ENCODE measurements at regions not wholly inside any gene's neighbourhood (a gene's known extent, or its start where the extent isn't known, plus 50 kb on each side); places are given as distances from the start of the nearest gene placed in this dataset.

DNA sequence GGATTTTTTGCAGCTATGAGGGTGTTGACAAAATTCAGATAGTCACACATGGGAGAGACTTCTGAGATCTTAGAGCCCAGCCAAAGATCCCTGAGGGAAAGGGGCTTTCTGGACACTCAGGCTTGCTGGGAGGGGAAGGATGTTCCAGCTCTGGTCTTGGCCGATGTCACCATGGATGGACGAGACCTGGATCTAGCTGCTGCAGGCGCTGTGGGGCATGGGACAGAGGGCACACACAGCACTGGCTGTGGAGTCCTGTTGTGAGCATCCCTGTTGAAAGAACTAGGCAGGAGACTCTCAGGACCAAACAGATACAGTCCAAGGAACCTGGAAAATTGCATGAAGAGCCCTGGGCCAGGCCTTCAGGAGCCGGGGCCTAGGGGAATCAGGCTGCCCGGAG is 80.1 kb upstream of the SDK2 start:
- no peak for DNase-seq

DNA sequence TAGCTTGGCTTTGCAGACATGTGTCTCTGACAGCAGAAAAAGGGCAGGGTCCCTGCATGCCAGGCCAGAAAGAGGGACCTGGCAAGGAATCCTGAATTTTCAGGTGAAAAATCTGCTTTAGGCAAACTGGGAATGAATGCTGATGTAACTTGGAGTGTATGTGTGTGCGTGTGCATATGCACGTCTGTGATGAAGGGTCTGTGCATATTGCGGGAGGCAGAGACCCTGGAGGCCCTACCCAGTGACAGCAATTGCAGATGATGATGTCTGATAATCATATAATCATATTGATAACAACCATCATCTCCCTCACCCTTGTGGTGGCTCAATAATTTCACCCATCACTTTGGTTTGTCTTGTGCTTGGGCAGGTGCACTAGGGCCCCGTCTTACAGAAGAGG is 80.7 kb upstream of the SDK2 start:
- DNase-seq: no peak

DNA sequence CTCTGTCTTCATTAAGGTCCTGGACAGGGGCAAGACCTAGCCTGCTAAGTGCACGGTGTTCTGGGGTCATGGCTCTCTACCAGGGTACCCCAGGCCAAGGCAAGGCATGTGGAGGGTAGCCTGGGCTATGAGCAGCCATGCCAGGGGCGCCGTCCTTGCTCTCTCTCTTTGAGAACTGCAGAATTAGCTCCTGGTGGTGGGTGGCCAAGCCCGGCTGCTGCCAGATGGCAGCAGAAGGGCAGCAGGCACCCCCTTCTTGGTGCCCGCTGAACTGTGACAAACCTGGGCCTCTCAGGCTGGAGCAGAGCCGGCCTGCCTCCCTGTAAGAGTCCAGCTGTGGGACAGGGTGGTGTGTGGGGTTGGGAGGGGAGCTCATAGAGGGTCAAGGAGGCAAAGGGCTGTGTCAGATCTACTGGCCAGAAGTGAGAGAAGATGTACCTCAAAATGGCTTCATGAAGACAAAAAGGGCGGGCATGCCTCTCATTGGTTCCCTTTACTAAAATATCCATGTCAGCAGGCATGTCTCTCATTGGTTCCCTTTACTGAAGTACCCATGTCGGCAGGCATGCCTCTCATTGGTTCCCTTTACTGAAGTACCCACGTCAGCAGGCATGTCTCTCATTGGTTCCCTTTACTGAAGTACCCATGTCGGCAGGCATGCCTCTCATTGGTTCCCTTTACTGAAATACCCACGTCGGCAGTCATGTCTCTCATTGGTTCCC is 81.7 kb upstream of the SDK2 start:
- no peak for DNase-seq

DNA sequence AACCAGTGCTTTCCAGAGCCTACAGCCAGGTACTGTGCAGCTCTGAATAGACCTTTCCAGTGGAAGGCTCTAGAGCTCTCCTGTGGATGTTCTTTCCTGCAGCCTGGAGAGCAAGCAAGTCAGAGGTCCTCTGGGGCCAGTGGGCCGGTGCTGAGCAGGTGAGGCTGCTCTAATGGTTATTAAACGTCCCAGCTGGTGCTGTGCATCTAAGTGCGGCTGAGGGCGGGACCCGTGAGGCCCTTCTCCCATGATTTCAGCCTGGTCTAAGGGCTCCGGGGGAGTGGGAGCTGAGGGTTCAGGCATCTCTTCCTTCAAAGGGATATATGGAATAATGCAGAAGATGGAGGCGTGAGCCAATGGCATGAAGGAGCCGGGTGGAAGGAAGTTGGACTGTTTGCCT is 83.7 kb upstream of the SDK2 start:
- no peak for DNase-seq

DNA sequence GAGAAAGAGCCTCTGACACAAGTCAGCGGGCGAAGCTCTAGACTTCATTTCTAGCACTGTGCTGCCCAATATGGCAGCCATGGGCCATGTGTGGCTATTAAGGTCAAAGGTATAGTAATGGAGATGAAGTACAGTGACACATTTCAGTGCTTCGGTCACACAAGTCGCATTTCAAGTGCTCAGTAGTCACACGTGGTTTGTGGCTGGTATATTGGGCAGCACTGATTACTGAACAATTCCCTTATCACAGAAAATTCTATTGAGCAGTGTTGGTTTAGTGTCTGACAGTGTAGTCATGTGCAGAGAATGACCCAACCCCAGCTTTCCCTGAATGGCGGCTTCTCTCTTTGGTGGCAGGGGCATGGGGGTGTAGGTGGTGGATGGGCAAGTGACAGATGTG is 84.9 kb upstream of the SDK2 start:
- DNase-seq: no peak

DNA sequence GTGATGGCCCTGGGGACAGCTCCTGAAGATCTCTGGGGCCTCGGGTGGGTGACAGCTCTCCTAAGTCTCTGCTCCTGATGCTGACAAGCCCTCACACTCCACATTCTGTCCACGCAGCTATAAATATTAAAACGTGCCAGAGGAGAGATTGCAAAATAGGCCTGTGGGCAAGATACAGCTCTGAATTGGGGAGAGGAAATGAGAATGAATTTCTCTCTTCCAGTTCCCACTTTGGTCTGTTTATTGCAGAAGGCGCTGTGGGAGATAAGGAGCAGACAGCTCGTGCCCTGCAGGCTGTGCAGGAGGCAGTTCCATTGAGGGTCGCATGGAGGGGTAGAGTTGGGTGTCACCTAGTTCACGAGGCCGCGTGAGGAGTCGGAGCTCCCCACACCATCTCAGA is 87.5 kb upstream of the SDK2 start:
- DNase-seq: no peak

DNA sequence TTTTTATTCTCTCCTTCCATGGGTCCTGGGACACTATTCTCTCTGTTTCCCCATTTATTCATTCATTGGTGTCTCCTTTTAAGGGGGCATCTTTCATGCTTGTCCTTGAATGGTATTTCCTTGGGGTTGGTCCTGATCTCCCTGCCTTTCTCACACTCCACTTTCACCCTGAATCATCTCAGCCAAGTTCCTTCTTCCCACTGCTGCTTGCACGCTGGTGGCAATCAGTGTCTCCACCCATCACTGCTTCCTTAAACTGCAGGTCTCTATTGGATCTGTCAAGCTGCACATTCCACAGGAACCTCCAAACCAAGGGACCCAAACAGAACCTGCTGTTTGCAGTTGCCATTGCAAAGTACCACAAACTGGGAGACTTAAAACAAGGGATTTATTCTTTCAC is 89.3 kb upstream of the SDK2 start:
- DNase-seq: no peak

DNA sequence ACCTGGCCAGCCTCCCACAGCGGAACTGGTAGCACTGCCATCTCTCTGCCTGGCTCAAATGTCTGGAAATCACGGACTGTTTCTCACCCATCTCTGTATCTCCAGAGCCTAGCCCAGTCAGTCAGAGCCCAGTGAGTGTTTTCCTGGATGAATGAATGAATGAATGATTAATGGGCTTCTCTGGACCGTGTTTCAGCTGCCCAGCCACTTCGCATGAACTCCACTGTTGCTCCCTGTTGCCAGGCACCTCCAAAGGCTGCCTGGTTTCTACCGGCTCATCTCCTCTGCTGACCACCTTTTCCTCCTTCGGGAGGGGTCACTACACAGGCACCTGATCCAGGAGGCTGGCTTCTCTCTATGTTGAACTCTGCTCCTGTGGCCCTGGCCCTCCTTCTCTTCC is 91.0 kb upstream of the SDK2 start:
- DNase-seq: no peak

DNA sequence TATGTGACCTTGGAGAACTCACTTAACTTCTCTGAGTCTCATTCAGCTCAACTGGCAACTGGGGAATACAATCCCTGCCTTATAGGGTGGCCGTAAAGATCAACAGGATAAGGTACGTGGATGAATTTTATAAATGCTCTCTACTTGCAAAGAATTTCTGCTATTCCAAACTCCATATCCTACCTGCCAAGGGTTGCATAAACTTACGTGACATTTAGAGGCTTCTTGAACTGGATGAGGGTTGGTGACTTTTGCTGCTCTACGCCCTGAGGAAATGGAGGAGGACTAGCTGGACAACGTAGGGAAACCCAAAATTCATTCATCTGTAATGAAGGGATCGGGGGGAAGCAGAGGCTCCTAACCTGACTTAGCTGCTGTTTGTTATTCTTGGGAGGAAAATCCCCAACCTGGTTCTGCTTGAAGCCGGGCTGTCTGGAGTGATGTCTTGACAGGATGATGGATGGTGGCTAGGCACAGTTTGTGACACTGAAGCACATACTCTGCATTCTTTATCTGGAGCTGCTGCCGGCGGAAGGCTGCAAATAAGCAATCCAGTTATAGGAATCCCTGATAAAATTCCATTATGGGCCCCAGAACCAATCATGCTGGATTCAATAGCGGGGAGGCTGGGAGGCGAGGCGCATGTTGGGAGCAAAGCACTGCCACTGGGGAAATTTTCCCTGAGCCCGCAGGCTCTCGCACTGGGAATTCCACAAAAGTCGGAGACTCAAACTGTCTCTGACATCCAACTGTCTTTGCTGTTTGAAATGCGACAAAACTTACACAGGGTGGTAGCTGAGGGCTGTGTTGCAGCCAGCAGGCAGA is 94.7 kb upstream of the SDK2 start:
- DNase-seq: no peak

DNA sequence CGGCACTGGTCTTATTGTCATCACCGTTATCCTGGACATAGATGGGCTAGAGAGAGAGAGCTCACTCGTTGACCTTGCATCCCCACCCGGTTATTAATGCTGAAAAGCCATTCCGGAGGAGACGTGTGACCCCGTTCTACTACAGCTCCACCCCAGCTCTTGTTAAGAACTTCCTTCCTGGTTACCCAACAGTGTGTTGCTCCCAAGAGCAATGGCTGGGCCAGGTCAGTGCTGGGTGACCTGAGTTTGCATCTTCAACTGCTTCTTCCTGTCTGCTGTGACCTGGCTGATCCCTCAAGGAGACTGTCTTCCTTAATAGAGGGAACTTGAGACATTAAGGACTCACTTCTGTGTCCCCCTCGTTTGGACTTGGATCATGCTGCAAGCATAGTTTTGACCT is 96.1 kb upstream of the SDK2 start:
- DNase-seq: no peak

DNA sequence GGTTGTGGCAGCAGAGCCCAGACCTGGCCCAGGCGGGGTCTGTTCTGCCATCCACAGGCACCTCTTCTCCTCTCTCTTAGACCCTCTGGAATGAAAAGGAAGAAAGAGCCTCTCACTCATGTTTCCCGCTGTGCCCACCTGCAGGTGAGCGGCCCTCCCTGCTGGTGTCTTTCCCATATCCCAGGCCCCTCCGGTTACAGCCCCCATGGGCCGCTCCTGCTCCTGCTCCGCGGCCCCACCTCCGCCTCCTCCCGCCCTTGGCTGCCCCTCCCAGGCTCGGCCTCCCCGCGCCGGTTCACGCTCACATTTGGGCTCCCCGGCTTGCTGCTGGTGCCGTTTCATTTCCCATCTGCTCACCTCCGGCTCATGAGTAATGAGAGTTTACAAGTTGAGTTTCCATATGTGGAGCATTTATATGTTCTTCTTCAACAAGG is 98.7 kb upstream of the SDK2 start:
- DNase-seq: no peak

DNA sequence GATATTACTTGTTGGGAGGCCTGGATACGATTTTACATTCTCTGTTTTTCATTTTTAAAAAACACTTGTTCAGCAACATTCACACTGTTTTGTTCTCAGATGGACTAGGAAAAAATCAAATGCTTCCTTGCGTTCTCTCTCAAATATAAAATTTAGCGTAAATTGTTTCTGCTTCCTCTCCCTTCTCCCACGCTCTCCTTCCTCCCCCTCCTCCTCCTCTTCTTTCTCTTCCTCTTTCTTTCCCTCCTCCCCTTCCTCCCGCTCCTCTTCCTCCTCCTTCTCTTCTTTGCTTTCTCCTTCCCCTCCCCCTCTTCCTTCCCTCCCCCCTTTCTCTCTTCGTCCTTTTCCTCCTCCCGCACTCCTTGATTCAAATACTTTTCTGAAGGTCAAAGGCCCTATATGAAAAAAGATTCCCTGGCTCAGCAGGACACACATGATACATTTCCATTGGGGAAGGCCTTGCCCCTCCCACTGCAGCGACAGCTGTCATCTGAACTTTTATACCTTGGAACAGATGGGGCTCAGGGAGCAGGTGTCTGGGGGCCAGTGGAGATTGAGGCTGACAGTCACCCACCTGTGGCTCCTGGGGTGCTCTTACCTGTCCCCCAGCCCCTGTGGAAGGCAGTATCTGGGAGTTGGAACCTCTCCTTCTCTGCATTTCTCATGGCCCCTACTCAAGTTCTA is 99.4 kb upstream of the SDK2 start:
- no peak for DNase-seq

DNA sequence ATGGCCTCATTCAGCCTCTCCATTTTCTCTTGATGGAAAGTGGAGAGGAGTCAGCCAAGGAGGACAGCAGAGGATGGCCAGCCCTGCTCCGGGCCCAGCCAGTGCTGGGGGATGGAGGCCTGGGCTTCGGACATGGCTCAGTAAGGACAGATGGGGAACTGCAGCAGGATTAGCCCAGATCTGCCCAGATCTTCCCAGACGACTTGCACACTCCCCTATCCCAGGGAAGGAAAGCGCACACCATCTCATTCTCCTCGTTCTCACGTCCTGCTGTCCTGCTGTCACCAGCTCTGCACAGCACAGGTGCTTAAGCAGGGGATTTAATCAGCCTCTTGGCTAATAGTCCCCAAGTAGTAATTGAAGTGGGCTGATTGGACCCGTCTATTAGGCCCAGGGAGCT is 100.2 kb upstream of the SDK2 start:
- DNase-seq: no peak

DNA sequence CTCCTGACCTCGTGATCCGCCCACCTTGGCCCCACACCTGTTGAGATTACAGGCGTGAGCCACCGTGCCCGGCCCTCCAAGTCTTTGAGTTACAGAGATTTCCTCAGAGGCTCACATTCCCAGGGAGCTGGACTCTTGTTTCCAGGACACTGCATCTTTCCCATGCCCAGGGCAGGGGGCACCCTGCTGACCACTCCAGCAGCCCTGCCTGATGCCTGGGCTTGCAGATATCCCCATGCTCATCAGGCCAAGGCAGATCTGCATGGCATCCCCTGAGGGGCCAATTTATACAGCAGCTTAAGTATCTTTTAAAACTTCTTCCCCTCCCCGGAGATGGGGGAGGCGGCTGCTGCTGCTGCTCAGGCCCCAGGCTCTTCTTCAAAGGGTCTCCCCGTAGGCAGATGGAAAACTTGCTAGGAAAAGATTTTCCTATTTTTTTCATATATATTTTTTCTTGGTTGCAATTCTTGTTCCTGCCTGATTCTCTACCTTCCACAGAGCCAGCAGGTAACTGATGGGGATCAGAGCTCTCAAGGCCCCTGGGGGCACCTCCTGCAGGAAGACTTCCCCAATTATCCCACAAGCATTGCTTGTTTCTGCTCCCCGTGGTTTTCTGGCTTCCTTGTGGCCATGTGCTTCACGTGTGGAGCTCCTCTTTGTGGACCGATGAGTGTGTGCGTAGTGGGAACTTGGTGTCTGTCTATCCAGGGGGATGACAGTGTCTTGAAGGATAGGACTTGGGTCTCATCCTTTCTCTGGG is 102.2 kb upstream of the SDK2 start:
- DNase-seq: no peak

DNA sequence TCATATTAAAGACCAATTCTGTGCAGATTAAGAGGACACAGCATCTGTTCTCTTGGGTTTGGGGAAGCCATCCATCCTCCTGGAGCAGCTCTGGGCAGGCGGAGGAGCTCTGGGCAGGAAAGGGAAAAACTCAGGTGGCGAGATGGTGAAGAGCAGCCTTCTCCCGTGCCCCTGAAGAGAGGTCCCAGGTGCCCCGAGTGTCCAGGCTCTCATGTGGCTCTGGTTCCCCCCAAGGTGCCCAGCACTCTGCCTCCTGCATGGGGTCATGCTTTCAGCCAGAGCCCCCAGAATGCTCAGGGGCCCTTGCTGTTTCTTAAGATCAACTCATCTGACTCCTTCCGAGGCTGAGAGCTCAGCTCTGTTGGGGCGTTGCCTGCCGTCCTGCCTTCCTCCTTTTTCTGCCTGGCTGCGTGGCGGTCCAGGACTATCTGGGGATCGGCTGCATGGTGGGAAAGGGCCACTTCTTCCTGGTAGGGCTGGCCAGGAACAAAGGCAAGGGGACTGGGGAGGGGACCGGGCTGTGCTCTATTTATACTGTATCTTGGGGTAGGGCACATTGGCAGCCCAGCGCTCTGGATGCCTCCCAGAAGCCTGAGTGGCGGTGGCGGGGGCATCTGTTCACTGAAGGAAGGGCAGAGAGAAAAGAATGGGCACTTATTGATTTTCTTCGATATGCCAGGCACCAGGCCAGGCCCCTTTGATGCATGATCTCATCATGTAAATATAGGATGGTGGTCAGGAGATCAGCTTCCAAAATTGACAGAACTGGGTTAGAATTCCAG is 103.2 kb upstream of the SDK2 start:
- no peak for DNase-seq

DNA sequence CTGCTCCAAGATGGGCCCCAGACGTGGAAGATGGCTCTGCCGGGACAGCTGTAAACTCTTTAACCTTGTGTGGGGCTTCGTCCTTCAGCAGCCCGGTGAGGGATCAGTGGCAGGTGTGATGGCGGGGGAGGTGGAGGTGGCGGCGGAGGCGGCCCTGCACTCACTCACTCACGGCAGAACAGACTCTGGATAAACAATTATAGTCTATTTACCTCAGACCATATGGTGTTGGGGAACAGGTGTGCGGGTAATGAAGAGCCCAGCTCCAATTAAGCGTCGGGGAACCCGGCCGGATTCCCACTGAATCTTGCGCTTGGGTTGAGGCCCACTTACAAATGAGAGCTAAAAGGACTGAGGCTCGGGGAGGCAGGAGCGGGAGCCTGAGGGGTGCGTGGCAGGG is 104.3 kb upstream of the SDK2 start:
- no peak for DNase-seq

DNA sequence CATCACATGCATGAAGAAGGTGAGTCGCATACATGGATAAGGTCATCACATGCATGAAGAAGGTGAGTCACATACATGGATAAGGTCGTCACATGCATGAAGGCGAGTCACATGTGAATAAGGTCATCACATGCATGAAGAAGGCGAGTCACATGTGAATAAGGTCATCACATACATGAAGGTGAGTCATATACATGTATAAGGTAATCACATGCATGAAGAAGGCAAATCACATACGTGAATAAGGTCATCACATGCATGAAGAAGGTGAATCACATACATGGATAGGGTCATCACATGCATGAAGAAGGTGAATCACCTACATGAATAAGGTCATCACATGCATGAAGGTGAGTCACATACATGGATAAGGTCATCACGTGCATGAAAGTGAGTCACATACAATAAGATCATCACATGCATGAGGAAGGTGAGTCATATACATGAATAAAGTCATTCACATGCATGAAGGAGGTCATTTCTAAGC is 105.1 kb upstream of the SDK2 start:
- no peak for DNase-seq

DNA sequence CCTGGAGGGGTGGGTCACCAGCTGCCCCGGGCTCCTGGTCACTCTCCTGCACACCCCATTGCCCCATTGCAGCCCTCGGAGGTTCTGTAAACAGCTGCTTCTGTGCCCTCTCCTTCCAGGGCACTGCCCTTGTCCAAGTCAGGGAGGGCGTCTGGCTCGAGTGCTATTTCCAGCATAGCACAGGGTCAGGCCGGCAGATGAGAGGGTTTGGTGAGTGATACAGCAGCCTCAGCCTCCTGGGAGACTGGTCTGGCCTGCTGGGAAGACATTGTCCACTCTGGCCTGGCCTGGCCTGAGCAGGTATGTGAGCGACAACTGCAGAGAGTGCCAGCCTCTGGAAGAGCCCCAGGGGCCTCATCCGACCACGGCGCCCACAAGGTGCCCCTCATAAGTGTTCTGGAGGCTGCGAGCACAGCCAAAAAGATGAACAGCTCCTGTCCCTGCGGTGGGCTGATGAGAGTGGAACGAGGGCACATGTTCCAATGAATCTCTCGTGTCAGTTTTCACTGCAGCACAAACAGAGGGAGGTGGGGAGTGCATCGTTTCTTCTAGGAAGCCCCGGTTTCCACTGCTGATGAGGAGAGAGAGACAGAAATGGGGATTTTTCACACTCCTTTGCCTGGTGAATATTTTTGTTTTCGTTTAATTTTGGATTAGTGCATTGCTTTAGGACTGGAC is 105.8 kb upstream of the SDK2 start:
- no peak for DNase-seq

DNA sequence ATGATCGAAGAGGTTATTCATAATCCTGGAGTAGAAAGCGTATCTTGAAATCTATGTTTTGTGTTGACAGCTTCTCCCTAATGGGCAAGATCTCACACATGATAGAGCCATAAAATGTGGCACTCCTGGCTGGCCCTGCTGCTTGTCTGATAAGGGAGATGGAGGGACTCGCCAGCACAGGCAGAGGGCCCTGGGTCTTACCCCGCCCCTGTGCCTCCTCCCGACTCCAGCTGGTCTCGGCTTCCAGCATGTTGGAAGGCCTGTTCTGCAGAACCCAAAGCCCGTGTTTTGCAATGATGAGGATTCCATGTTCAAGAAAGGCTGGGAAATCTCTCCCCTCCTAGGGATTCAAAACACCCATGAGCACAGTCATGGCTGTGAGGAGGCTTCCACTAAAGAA is 106.7 kb upstream of the SDK2 start:
- no peak for DNase-seq

DNA sequence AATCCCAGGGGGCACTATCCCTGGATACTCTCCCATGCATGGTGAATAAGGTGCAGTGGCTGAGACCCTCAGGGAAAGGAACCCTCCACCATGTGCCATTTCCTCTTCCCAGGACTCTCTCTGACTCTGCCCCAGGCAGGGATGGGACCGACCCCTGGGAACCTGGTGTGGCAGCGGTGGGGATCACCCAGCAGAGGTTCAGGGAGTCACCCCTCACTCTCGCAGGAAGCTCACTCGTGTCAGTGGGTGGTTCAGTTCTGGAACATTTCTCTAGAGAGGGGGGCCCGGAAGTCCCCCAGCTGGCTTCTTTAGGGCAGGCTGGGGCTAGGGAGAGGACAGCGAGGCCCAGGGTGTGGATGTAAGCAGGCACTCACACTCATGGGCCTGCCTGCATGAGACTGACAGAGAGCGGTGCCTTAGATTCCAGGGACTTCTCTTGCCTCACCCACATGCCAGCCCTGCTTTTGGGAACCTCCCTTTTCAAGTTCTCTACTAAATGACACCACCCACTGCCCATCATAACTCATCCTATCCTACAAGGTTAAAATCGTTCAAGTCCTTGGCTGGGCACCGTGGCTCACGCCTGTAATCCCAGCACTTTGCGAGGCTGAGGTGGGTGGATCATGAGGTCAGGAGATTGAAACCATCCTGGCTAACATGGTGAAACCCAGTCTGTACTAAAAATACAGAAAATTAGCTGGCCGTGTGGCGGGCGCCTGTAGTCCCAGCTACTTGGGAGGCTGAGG is 109.7 kb upstream of the SDK2 start:
- no peak for DNase-seq
